Caco-2 (cell line): ENCODE measurements at regions not wholly inside any gene's neighbourhood (a gene's known extent, or its start where the extent isn't known, plus 50 kb on each side); places are given as distances from the start of the nearest gene placed in this dataset.

Source experiments
- BruUV-seq: library from RNA; stranded (reverse); fragments of 400-500 nt; replicated peaks from 2 replicates; lab custom pipeline; 2021; lab: Mats Ljungman, UMichigan
- CTCF ChIA-PET: fragments of 300-600 bp; sonication (Branson Sonifier 250); formaldehyde crosslinking; loops from one replicate; lab custom pipeline; 2022; ENCODE audit warnings: antibody characterized with exemption; lab: Charles Lee
- POLR2A ChIA-PET: fragments of 300-600 bp; sonication (Branson Sonifier 250); formaldehyde crosslinking; loops from one replicate; lab custom pipeline; 2022; ENCODE audit warnings: antibody characterized with exemption; lab: Charles Lee
- DNase-seq, 2 experiments: peaks; one replicate each; pipeline versions ENCODE4 v3.0.0 to v3.0.0-alpha.2; 2020 to 2022
- H3K27me3 ChIP-seq: replicated peaks from 2 replicates; pipeline ENCODE4 v1.6.0; 2011; ENCODE audit warnings: low read length; ENCODE audit not compliant: control insufficient read depth, insufficient read depth
- H3K36me3 ChIP-seq: 2 replicates; pipeline ENCODE4 v1.5.1; 2011; ENCODE audit warnings: low read length; ENCODE audit not compliant: control insufficient read depth, insufficient read depth
- H3K4me1 ChIP-seq: fragments of 250-450 bp; sonication (Bioruptor Pico); 2 replicates; pipeline ENCODE4 v1.5.1; 2020; ENCODE audit warnings: mild to moderate bottlenecking
- H3K4me3 ChIP-seq: 2 replicates; pipeline ENCODE4 v1.5.1; 2011; ENCODE audit warnings: low read depth, mild to moderate bottlenecking, control low read depth, low read length
- H3K9me3 ChIP-seq: fragments of 250-450 bp; sonication (Bioruptor Pico); 2 replicates; pipeline ENCODE4 v1.5.1; 2020; ENCODE audit warnings: mild to moderate bottlenecking, moderate library complexity
- H3K27ac Mint-ChIP-seq: one replicate; pipeline ENCODE4 v1.8.0; 2022; ENCODE audit warnings: mixed read lengths; ENCODE audit not compliant: unreplicated experiment
- H3K27me3 Mint-ChIP-seq: one replicate; pipeline ENCODE4 v1.8.0; 2022; ENCODE audit warnings: mixed read lengths; ENCODE audit not compliant: insufficient read depth, unreplicated experiment
- H3K36me3 Mint-ChIP-seq: one replicate; pipeline ENCODE4 v1.8.0; 2022; ENCODE audit warnings: mild to moderate bottlenecking, mixed read lengths; ENCODE audit not compliant: insufficient read depth, unreplicated experiment
- H3K4me1 Mint-ChIP-seq: one replicate; pipeline ENCODE4 v1.8.0; 2022; ENCODE audit warnings: low read depth, mixed read lengths; ENCODE audit not compliant: unreplicated experiment
- H3K4me3 Mint-ChIP-seq: one replicate; pipeline ENCODE4 v1.8.0; 2022; ENCODE audit warnings: mild to moderate bottlenecking, moderate library complexity, mixed read lengths; ENCODE audit not compliant: unreplicated experiment
- H3K9me3 Mint-ChIP-seq: one replicate; pipeline ENCODE4 v1.8.0; 2022; ENCODE audit warnings: mixed read lengths; ENCODE audit not compliant: unreplicated experiment
- intact Hi-C: fragments of 100-400 bp; cut with micrococcal nuclease; formaldehyde crosslinking; loops from one replicate; pipeline ENCODE4 v1.10.0; 2022; ENCODE audit not compliant: unreplicated experiment
- TF ChIP-seq, protein P1 (sequence below), 2 experiments: fragments of 200-600 bp in 1 of 2; IDR thresholded peaks; 1 replicate in 1 of 2; 2 replicates in 1 of 2; pipeline versions ENCODE4 v1.5.1 to v1.8.0; 2011 to 2022; ENCODE audit warnings: antibody characterized with exemption in 1 of 2, control low read depth in 1 of 2, inconsistent platforms in 1 of 2, low read depth in 1 of 2, low read length in 1 of 2, mild to moderate bottlenecking in 1 of 2, moderate library complexity in 1 of 2; ENCODE audit not compliant: insufficient read depth in 1 of 2, severe bottlenecking in 1 of 2, unreplicated experiment in 1 of 2

- Histone ChIP-seq H3K36me3 (no peaks in the 10 kb centered on the region), H3K9me3 (no peaks in the 10 kb centered on the region), H3K4me3 (no peak overlapping the region), H3K27me3 (no peaks in the 10 kb centered on the region), H3K4me1 (no peaks in the 10 kb centered on the region)
- no peak overlapping the region for H3K27ac Mint-ChIP-seq
- H3K36me3 Mint-ChIP-seq, result no peaks in the 10 kb centered on the region
- intact Hi-C loops, result no loop called here
- no peak for DNase-seq
- no TSS peak for BruUV-seq
- CTCF ChIA-PET, result no interaction called here
- TF ChIP-seq, protein P1, sequence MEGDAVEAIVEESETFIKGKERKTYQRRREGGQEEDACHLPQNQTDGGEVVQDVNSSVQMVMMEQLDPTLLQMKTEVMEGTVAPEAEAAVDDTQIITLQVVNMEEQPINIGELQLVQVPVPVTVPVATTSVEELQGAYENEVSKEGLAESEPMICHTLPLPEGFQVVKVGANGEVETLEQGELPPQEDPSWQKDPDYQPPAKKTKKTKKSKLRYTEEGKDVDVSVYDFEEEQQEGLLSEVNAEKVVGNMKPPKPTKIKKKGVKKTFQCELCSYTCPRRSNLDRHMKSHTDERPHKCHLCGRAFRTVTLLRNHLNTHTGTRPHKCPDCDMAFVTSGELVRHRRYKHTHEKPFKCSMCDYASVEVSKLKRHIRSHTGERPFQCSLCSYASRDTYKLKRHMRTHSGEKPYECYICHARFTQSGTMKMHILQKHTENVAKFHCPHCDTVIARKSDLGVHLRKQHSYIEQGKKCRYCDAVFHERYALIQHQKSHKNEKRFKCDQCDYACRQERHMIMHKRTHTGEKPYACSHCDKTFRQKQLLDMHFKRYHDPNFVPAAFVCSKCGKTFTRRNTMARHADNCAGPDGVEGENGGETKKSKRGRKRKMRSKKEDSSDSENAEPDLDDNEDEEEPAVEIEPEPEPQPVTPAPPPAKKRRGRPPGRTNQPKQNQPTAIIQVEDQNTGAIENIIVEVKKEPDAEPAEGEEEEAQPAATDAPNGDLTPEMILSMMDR (IDR thresholded peaks at IDR 0.05; ENCODE audit: insufficient read depth in 1 of 2, low read depth in 1 of 2, low read length in 1 of 2, severe bottlenecking in 1 of 2, unreplicated experiment in 1 of 2), result no peak
- H3K27me3 Mint-ChIP-seq, result no peaks in the 10 kb centered on the region
- no peaks in the 10 kb centered on the region for H3K9me3 Mint-ChIP-seq
- H3K4me1 Mint-ChIP-seq, result no peaks in the 10 kb centered on the region
- no peak overlapping the region for H3K4me3 Mint-ChIP-seq
- POLR2A ChIA-PET, result no interaction called here
Observed at GRCh38 chr6:66238851-66239250, 531.8 kb upstream of the EYS start.

DNA sequence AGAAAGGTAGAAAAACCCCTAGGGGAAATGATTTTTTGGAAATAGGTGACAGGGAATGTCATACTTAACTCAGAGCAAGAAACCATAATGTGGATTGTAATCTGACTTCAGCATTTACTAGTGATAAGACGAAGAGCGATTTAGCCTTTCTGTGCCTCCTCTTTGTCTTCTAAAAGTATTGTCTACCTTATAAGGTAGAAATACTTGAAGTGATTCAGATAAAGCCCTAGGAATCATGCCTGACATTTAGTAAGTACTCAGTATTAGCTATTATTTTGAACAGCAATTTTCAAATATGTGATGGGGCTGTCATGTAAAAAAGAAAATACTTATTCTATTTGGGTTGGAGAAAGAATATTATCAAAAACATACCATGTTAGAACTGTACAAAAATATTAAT lies 525.9 kb upstream of the EYS start:
- no peak overlapping the region for H3K4me3 Mint-ChIP-seq
- no peak for DNase-seq
- H3K4me3 ChIP-seq, result no peak overlapping the region
- no peak overlapping the region for H3K27ac Mint-ChIP-seq
- no peaks in the 10 kb centered on the region for H3K36me3 Mint-ChIP-seq
- no peaks in the 10 kb centered on the region for H3K36me3 ChIP-seq
- TF ChIP-seq, protein P1 (IDR thresholded peaks at IDR 0.05; ENCODE audit: insufficient read depth in 1 of 2, low read depth in 1 of 2, low read length in 1 of 2, severe bottlenecking in 1 of 2, unreplicated experiment in 1 of 2), result no peak
- no peaks in the 10 kb centered on the region for H3K9me3 ChIP-seq
- BruUV-seq, result no TSS peak
- ChIA-PET CTCF (no interaction called here), POLR2A (no interaction called here)
- no peaks in the 10 kb centered on the region for H3K4me1 ChIP-seq
- H3K27me3 Mint-ChIP-seq, result no peaks in the 10 kb centered on the region
- intact Hi-C loops, result no loop called here
- H3K4me1 Mint-ChIP-seq, result no peaks in the 10 kb centered on the region
- no peaks in the 10 kb centered on the region for H3K9me3 Mint-ChIP-seq
- H3K27me3 ChIP-seq, result no peaks in the 10 kb centered on the region

DNA sequence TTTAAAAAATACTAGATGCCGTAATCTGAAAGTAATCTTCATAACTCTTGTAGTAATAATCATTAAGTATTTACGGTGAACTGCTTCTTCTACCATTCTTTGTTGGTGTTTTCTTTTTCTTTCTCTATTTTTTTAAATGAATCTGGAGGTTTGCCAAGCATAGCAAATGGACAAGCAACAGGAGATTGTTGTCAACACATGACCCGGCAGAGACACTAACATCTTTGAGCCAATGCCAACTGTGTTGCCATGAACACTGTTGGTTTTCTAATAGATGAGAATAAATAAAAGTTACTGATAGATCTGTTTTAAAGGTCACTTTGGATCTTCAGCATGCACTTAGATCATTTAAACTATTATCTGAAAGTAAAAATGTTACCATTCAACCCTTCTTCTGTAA lies 523.6 kb upstream of the EYS start:
- CTCF ChIA-PET, result no interaction called here
- Mint-ChIP-seq H3K4me3 (no peak overlapping the region), H3K4me1 (no peaks in the 10 kb centered on the region), H3K36me3 (no peaks in the 10 kb centered on the region), H3K27ac (no peak overlapping the region), H3K27me3 (no peaks in the 10 kb centered on the region), H3K9me3 (no peaks in the 10 kb centered on the region)
- DNase-seq, result no peak
- intact Hi-C loops, result no loop called here
- Histone ChIP-seq H3K9me3 (no peaks in the 10 kb centered on the region), H3K4me3 (no peak overlapping the region), H3K4me1 (no peaks in the 10 kb centered on the region), H3K36me3 (no peaks in the 10 kb centered on the region), H3K27me3 (no peaks in the 10 kb centered on the region)
- TF ChIP-seq, protein P1 (IDR thresholded peaks at IDR 0.05; ENCODE audit: insufficient read depth in 1 of 2, low read depth in 1 of 2, low read length in 1 of 2, severe bottlenecking in 1 of 2, unreplicated experiment in 1 of 2), result no peak
- POLR2A ChIA-PET, result no interaction called here
- BruUV-seq, result no TSS peak
